ENCODE measurements at regions not wholly inside any gene's neighbourhood (a gene's known extent, or its start where the extent isn't known, plus 50 kb on each side); places are given as distances from the start of the nearest gene placed in this dataset.
"Not testable (repeated sequence)": the region's sequence is repeated elsewhere in the genome, so short reads cannot be mapped to it uniquely, and the experiment has no call there.

DNA sequence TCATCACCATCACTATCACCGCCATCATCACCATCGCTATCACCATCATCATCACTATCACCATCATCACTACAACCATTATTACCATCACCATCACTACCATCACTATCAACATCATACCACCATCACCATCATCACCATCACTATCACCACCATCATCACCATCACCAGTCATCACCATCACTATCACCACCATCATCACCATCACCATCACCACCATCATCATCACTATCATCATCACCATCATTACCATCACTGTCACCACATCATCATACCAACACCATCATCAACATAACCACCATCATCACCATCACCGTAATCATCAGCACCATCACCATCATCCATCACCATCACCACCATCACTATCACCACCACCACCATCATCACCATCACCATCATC, 213.8 kb downstream of the ALG10 start:
- no peak for DNase-seq (ENCODE audit: low read depth)
- TF ChIP-seq POLR2A (IDR thresholded peaks at IDR 0.05; ENCODE audit: extremely low read depth, insufficient read length) (no peak), MYC (IDR thresholded peaks at IDR 0.05; ENCODE audit: low read depth, low read length) (no peak)
- TF ChIP-seq, protein P1, sequence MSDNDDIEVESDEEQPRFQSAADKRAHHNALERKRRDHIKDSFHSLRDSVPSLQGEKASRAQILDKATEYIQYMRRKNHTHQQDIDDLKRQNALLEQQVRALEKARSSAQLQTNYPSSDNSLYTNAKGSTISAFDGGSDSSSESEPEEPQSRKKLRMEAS (IDR thresholded peaks at IDR 0.05; ENCODE audit: low read depth, low read length) = no peak
- TF ChIP-seq, protein P2, sequence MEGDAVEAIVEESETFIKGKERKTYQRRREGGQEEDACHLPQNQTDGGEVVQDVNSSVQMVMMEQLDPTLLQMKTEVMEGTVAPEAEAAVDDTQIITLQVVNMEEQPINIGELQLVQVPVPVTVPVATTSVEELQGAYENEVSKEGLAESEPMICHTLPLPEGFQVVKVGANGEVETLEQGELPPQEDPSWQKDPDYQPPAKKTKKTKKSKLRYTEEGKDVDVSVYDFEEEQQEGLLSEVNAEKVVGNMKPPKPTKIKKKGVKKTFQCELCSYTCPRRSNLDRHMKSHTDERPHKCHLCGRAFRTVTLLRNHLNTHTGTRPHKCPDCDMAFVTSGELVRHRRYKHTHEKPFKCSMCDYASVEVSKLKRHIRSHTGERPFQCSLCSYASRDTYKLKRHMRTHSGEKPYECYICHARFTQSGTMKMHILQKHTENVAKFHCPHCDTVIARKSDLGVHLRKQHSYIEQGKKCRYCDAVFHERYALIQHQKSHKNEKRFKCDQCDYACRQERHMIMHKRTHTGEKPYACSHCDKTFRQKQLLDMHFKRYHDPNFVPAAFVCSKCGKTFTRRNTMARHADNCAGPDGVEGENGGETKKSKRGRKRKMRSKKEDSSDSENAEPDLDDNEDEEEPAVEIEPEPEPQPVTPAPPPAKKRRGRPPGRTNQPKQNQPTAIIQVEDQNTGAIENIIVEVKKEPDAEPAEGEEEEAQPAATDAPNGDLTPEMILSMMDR (IDR thresholded peaks at IDR 0.05; ENCODE audit: low read depth, low read length) = no peak
- no peak overlapping the region for H3K4me3 ChIP-seq (ENCODE audit: low read depth, low read length)

DNA sequence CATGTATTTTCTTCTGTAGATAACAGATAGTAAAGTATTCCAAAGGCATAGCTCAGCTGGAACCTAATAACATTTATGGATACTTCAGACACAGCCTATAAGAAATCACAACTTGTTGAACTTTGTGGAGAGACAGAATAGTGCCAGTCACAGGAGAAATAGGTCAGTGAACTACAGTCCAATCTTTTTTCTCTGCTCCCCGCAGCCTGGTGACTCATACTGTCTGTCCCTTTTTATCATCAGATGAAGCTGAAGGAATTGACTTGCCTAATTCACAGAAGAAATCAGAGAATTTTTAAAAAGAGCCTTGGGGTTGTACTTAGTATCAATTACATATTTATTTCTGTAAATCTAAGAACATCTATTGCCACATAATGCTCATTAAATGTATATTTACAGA, 222.3 kb downstream of the ALG10 start:
- TF ChIP-seq POLR2A (IDR thresholded peaks at IDR 0.05; ENCODE audit: extremely low read depth, insufficient read length) (no peak), MYC (IDR thresholded peaks at IDR 0.05; ENCODE audit: low read depth, low read length) (no peak)
- TF ChIP-seq, protein P2 (IDR thresholded peaks at IDR 0.05; ENCODE audit: low read depth, low read length) = no peak
- TF ChIP-seq, protein P1 (IDR thresholded peaks at IDR 0.05; ENCODE audit: low read depth, low read length) = no peak
- no peak for DNase-seq (ENCODE audit: low read depth)
- no peak overlapping the region for H3K4me3 ChIP-seq (ENCODE audit: low read depth, low read length)

DNA sequence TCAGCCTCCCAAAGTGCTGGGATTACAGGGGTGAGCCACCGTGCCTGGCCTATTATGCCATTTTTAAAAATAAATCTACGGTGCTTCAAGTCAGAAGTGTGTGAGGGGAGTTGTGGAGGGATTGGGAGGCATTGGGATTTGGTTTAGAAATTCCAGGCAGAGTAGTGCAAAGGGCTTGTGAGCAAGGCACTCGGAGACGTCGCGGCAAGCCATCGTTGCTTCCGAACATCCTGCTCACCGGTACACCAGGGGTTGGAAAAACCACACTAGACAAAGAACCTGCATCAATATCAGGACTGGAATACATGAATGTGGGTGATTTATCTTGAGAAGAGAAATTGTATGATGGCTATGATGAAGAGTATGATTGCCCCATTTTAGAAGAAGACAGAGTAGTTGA, 227.0 kb downstream of the ALG10 start:
- no peak for TF ChIP-seq MYC (IDR thresholded peaks at IDR 0.05; ENCODE audit: low read depth, low read length)
- TF ChIP-seq POLR2A (IDR thresholded peaks at IDR 0.05; ENCODE audit: extremely low read depth, insufficient read length) = no peak
- TF ChIP-seq, protein P1 (IDR thresholded peaks at IDR 0.05; ENCODE audit: low read depth, low read length) = no peak
- TF ChIP-seq, protein P2 (IDR thresholded peaks at IDR 0.05; ENCODE audit: low read depth, low read length) = no peak
- DNase-seq (ENCODE audit: low read depth) = no peak
- no peak overlapping the region for H3K4me3 ChIP-seq (ENCODE audit: low read depth, low read length)

DNA sequence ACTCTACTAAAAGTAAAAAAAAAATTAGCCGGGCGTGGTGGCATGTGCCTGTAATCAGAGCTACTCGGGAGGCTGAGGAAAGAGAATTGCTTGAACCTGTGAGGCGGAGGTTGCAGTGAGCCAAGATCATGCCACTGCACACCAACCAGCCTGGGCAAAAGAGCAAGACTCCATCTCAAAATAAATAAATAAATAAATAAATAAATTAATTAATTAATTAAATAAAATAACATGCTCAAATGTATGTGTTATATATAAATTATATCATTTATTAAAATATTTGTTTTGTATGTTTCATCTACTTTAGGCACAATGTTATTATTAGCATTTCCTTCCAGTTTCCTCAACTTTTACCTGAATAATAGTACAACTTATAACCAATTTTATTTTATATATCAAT, 229.6 kb downstream of the ALG10 start:
- not testable (repeated sequence) for H3K4me3 ChIP-seq (ENCODE audit: low read depth, low read length); DNase-seq (ENCODE audit: low read depth)

DNA sequence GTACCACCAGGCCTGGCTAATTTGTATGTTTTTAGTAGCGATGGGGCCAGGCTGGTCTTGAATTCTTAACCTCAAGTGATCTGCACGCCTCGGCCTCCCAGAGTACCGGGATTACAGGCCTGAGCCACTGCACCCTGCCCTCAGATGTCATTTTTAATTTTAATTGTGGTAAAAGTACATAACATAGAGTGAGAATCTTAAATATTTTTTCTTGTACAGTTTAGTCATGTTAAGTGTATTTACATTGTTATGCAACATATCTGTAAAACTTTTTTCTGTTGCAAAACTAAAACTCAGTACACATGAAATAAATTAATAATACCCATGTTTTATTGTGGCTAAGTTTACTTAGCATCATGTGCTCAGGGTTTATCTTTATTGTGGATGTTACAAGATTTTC, 231.4 kb downstream of the ALG10 start:
- TF ChIP-seq, protein P2 (IDR thresholded peaks at IDR 0.05; ENCODE audit: low read depth, low read length) = no peak
- TF ChIP-seq POLR2A (IDR thresholded peaks at IDR 0.05; ENCODE audit: extremely low read depth, insufficient read length) (no peak), MYC (IDR thresholded peaks at IDR 0.05; ENCODE audit: low read depth, low read length) (no peak)
- TF ChIP-seq, protein P1 (IDR thresholded peaks at IDR 0.05; ENCODE audit: low read depth, low read length) = no peak
- DNase-seq (ENCODE audit: low read depth) = no peak

DNA sequence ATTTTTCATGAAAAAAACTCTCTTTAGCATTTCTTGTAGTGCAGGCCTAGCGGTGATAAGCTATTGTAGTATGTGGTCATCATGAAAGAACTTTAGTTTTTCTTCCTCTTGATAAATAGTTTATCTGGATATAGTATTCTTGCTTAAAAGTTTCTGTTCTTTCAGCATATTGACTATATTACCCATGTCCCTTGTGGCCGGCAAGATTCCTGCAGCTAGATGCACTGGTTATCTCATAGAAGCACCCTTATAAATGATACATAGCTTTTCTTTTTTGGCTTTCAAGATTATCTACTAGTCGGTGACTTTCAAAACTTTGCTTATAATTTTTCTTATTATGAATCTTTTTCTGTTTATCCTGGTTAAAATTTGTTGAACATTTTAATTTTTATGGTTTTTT, 234.8 kb downstream of the ALG10 start:
- TF ChIP-seq, protein P1 (IDR thresholded peaks at IDR 0.05; ENCODE audit: low read depth, low read length) = no peak
- TF ChIP-seq, protein P2 (IDR thresholded peaks at IDR 0.05; ENCODE audit: low read depth, low read length) = no peak
- TF ChIP-seq MYC (IDR thresholded peaks at IDR 0.05; ENCODE audit: low read depth, low read length) = no peak
- no peak for TF ChIP-seq POLR2A (IDR thresholded peaks at IDR 0.05; ENCODE audit: extremely low read depth, insufficient read length)
- no peak overlapping the region for H3K4me3 ChIP-seq (ENCODE audit: low read depth, low read length)
- DNase-seq (ENCODE audit: low read depth) = no peak

More for the DNA sequence above, 231.4 kb downstream of the ALG10 start:
- H3K4me3 ChIP-seq (ENCODE audit: low read depth, low read length) = no peak overlapping the region

DNA sequence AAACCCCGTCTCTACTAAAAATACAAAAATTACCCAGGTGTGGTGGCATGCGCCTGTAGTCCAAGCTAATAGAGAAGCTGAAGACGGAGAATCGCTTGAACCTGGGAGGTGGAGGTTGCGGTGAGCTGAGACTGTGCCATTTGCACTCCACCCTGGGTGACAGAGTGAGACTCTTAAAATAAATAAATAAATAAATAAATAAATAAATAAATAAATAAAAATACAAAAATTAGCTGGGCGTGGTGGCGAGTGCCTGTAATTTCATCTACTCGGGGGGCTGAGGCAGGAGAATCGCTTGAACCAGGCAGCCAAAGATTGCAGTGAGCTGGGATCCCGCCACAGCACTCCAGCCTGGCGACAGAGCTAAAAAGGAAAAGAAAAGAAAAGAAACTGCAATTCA, 239.8 kb downstream of the ALG10 start:
- H3K4me3 ChIP-seq (ENCODE audit: low read depth, low read length); DNase-seq (ENCODE audit: low read depth): not testable (repeated sequence)
